IPS DF 4.7 (cell line): ENCODE measurements at regions not wholly inside any gene's neighbourhood (a gene's known extent, or its start where the extent isn't known, plus 50 kb on each side); places are given as distances from the start of the nearest gene placed in this dataset.
"Not testable (repeated sequence)": the region's sequence is repeated elsewhere in the genome, so short reads cannot be mapped to it uniquely, and the experiment has no call there.

Experiments used
- DNase-seq: peaks from one replicate; pipeline ENCODE4 v3.0.0-alpha.2; 2013; ENCODE audit warnings: low spot score; ENCODE audit errors: extremely low read depth

GRCh38 chr19:27738569-27739193 lies 1474.3 kb downstream of the UQCRFS1 start:
- DNase-seq, result no peak

DNA sequence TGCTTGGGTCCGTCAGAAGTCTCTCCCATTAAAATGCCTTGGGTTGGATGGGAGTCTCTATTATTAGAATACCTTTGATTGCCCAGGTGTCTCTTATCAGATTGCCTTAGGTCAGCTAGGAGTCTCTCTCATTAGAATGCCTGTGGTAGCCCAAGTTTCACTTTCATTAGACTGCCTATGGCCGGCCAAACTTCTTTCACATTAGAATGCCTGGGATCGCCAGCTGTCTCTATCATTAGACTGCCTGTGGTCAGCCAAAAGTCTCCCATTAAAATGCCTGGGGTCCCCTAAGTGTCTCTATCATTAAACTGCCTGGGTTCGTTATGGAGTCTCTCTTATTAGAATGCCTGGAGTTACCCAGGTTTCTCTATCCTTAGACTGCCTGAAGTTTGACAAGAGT lies 1476.7 kb downstream of the UQCRFS1 start:
- no peak for DNase-seq

DNA sequence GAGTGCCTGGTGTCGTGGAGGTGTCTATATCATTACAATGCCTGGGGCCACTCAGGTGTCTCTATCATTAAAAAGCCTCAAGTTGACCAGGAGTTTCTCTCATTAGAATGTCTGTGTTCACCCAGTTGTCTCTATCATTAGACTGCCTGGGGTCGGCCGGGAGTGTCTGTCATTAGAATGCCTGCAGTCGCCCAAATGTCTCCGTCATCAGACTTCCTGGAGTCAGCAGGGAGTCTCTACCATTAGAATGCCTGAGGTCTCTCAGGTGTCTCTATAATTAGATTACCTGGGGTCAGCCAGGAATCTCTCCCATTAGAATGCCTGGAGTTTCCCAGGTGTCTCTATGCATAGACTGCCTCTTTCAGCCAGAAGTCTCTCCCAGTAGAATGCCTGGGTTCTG lies 1477.6 kb downstream of the UQCRFS1 start:
- no peak for DNase-seq

GRCh38 chr19:27734496-27735220 lies 1478.3 kb downstream of the UQCRFS1 start:
- DNase-seq, result no peak

GRCh38 chr19:27733551-27734266 lies 1479.2 kb downstream of the UQCRFS1 start:
- no peak for DNase-seq

DNA sequence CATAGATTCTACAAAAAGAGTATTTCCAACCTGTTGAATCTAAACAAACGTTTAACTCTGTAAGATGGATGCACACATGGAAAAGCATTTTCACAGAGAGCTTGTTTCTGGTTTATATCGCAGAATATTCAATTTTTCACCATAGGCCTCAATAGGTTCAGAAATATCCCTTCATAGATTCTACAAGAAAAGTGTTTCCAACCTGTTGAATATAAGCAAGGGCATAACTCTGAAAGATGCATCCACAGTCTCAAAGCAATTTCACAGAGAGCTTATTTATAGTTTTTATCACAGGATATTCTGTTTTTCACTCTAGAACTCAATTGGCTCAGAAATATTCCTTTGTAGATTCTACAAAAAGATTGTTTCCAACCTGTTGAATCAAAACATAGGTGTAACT lies 1483.6 kb downstream of the UQCRFS1 start:
- DNase-seq, result no peak

DNA sequence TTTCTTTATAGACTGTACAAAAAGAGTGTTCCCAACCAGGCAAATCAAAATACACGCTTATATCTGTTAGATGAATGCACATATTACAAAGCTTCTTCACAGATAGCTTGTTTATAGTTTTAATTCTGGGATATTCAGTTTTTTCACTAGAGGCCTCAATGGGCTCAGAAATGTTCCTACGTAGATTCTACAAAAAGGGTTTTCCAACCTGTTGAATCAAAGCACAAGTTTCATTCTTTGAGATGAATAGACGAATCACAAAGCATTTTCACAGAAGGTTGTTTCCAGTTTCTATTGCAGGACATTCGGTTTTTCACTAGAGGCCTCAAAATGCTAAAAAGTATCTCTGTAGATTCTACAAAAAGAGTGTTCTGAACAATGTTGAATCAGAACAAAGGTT lies 1490.3 kb downstream of the UQCRFS1 start:
- DNase-seq, result no peak

DNA sequence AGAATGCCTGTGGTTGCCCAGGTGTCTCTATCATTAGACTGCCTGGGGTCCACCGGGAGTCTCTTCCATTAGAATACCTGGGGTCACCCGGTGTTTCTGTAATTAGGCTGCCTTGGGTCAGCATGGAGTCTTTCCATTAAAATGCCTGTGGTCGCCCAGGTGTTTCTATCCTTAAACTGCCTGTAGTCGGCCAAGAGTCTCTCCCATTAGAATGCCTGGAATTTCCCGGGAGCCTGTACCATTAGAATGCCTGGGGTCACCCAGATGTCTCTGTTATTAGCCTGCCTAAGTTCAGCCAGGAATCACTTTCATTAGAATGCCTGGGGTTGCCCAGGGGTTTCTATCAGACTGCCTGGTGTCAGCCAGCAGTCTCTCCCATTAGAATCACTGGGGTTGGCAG lies 1492.8 kb downstream of the UQCRFS1 start:
- DNase-seq, result no peak

DNA sequence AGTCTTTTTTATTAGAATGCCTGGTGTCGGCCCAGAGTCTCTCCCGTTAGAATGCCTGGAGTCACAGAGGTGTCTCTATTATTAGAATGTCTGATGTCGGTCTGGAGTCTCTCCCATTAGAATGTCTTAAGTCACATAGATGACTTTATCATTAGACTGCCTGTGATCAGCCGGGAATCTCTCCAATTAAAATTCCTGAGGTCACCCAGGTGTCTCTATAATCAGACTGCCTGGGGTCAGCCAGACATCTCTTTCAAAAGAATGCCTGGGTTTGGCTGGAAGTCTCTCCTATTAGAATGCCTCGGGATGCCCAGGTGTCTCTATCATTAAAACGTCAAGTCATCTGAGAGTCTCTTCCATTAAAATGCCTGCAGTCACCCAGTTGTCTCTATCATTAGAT lies 1493.9 kb downstream of the UQCRFS1 start:
- DNase-seq, result no peak

- DNase-seq, result no peak
Measured at GRCh38 chr19:27718234-27718633, 1494.7 kb downstream of the UQCRFS1 start.

DNA sequence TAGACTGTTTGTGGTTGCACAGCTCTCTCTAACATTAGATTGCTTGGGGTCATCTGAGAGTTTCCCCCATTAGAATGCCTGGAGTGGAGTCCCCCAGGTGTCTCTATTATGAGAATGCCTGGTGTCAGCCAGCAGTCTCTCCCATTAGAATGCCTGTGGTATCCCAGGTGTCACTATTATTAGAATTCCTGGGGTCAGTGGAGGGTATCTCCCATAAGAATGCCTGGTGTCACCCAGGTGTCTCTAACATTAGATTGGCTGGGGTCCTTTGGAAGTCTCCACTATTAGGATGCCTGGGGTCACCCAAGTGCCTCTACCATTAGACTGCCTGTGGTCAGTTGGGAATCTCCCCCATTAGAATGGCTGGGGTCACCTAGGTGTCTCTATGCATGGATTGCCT lies 1495.1 kb downstream of the UQCRFS1 start:
- no peak for DNase-seq

DNA sequence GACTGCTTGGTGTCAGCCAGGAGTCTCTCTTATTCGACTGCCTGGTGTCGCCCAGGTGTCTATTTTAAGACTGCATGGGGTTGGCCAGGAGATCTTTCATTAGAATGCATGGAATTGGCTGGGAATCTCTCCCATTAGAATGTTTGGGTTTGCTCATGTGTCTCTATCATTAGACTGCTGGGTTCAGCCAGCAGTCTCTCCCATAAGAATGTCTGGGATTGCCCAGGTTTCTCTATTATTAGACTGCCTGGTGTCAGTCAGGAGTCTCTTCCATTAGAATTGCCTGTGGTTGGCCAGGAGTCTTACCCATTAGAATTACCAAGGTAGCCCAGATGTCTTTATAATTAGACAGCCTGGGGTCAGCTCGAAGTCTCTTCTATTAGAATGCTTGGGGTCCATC lies 1496.0 kb downstream of the UQCRFS1 start:
- DNase-seq, result no peak

DNA sequence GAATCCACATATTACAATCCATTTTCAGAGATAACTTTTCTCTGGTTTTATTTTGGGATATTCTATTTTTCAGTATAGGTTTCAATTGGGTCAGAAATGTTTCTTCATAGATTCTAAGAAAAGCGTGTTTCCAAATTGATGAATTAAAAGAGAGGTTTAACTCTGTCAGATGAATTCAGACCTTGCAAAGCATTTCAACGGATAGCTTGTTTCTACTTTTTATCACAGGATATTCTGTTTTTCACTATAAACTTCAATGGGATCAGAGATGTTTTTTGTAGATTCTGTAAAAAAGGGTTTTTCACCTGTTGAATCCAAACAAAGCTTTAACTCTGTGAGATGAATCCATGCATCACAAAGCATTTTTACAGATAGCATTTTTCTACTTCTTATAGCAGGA lies 1498.1 kb downstream of the UQCRFS1 start:
- DNase-seq, result no peak

GRCh38 chr19:27709496-27709895 lies 1503.5 kb downstream of the UQCRFS1 start:
- DNase-seq, result no peak

- not testable (repeated sequence) for DNase-seq
Measured at GRCh38 chr19:27708986-27709385, 1504.0 kb downstream of the UQCRFS1 start.

GRCh38 chr19:27707026-27707425 lies 1505.9 kb downstream of the UQCRFS1 start:
- not testable (repeated sequence) for DNase-seq

- DNase-seq, result no peak
Measured at GRCh38 chr19:27705896-27706295, 1507.1 kb downstream of the UQCRFS1 start.

GRCh38 chr19:27694361-27695055 lies 1518.4 kb downstream of the UQCRFS1 start:
- no peak for DNase-seq

DNA sequence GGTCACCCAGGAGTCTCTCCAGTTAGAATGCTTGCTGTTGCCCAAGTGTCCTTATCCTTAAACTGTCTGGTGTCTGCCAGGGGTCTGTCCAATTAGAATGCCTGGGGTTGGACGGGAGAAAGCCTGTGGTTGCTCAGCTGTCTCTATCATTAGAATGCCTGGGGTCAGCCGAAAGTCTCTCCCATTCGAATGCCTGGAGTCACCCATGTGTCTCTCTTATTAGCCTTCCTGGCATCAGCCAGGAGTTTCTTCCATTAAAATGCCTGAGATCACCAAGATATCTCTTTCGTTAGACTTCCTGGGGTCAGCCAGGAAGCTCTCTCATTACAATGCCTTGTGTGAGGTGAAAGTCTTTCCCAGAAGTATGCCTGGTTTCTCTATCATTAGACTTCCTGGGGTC lies 1521.0 kb downstream of the UQCRFS1 start:
- no peak for DNase-seq

DNA sequence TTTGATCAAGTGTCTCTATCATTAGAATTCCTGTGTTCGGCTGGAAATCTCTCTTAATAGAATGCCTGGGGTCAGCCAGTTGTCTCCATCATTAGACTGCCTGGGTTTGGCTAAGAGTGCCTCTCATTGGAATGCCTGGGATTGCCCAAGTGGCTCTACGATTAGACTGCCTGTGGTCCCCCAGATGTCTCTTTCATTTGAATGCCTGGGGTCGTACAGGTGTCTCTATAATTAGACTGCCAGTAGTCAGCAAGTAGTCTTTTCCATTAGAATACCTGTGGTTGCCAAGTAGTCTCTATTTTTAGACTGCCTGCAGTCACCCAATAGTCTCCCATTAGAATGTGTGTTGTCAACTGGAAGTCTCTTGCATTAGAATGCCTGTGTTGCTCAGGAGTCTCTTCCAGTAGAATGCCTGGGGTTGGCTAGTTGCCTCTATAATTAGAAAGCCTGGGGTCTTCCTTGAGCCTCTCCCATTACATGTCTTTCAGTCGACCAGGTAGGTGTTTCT lies 1523.2 kb downstream of the UQCRFS1 start:
- no peak for DNase-seq

- DNase-seq, result no peak
Measured at GRCh38 chr19:27684293-27684692, 1528.7 kb downstream of the UQCRFS1 start.

DNA sequence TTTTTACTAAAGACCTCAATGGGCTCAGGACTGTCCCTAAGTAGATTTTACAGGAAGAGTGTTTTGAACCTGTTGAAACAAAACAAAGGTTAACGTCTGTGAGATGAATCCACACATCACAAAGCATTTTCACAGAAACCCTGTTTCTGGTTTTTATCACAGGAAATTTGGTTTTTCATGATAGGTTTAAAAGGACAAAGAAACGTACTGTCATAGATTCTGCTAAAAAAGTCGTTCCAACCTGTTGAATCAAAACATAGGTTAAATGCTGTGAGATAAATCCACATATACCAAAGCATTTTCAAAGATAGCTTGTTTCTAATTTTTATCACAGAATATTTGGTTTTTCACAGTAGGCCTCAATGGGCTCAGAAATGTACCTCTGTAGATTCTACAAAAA lies 1531.0 kb downstream of the UQCRFS1 start:
- DNase-seq, result no peak
